C1 segment of cervical spinal cord (tissue), 14 donors: ENCODE measurements at regions not wholly inside any gene's neighbourhood (a gene's known extent, or its start where the extent isn't known, plus 50 kb on each side); places are given as distances from the start of the nearest gene placed in this dataset.
"Not testable (repeated sequence)": the region's sequence is repeated elsewhere in the genome, so short reads cannot be mapped to it uniquely, and the experiment has no call there.

Source experiments
- DNase-seq, 14 donors: peaks; one replicate each; lab custom pipeline; 2025; lab: John Stamatoyannopoulos, UW

DNA sequence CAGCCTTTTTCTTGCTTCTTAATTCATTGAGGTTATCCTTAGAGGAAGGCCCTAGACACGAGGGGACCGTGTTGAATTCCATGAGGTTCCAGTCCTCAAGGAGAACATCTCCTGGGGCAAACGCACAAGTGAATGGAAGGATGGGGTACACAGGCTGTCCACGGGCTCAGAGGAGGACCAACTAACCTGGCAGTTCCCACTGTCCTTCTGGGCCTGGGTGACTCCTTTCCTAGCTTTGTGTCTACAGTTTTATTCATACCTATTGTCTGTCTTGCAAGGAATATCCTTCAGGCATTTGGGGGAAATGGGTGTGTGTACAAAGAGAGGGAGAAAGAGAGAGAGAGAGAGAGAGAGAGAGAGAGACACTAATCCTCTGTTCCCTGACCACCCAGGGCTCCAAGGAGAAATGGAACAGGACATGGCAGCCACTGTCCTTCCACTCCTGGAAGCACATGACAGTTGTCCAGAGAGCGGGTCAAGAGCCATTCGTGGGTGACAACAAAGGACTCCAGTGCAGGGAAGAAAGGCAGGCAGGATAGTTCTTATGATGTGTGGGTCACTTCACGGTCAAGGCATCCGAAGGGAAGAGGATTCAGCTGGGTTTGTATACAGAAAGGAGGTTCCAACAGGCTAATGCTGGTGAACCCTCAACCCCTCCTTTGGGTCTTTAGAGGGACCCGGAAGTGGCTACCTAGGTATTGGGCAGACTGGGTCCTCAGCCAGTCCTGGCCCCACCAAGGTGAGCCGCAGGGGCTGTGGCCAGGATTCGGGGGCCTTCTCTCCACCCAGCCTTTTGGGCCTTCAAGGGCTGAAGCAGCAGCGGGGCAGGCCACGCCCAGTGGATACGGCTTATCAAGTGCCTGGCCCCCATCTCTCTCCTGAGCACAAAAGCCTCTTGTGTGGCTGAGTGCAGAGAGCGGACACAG, 150.6 kb downstream of the MYCN start:
- no peak for DNase-seq

DNA sequence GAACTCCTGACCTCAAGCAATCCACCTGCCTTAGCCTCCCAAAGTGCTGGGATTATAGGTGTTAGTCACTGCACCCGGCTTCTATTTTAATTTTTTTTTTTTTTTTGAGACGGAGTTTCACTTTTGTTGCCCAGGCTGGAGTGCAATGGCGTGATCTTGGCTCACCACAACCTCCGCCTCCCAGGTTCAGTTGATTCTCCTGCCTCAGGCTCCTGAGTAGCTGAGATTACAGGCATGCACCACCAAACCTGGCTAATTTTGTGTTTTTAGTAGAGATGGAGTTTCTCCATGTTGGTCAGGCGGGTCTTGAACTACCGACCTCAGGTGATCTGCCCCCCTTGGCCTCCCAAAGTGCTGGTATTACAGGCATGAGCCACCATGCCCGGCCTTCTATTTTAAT, 149.1 kb downstream of the MYCN start:
- DNase-seq, result not testable (repeated sequence)

DNA sequence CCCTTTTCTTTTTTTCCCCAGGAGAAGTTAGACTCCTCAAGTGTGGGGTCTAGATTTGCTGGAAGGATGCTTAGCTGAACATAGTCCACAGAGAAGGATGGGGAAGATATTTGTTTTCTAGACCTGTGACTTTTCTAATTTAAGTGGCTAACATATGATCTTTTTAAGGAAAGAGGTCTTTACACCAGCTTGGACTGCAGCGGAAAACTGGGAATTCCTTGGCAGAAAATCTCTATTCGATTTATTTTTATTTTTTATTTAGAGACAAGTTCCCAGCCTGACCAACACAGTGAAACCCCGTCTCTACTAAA, 148.4 kb downstream of the MYCN start:
- no peak for DNase-seq

DNA sequence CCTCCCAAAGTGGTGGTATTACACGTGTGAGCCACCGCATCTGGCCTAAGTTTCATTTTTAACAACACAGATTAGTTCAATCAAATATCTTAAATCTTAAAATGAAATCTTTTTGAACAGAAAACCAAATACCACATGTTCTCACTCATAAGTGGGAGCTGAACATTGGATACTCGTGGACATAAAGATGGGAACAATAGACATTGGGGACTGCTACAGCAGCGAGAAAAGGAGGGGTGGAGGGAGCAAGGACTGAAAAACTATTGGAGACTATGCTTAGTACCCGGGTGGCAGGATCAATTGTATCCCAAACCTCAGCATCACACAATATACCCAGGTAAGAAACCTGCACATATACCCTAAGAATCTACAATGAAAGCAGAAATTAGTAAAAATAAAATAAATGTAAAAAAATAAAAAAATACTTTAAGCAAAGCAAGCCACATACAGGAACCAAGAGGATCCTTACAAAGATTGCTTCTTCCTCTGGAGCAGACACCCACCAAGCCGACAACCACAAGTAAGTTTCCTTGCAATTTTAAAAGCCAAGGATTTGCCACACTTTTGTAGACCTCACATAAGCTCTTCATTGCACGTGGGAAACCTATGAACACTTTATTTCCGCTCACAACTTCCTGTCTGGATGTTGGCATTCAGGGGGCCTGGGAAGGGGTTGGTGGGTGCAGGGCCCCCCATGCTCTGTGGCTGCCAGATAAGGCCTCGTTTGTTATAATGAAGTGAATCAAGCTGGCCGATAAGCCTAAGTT, 147.9 kb downstream of the MYCN start:
- DNase-seq, result no peak

DNA sequence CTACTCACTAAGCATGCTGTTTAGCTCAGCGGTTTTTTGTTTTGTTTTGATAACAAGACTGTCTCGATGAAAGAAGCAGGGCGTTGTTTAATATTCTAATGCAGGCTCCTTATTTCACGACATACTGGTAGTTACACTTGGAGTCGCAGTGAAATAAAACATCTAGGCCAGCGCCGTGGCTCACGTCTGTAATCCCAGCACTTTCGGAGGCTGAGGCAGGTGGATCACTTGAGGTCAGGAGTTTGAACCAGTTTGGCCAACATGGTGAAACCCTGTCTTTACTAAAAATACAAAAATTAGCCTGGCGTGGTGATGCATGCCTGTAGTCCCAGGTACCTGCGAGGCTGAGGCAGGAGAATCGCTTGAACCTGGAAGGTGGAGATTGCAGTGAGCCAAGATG, 145.8 kb downstream of the MYCN start:
- DNase-seq, result not testable (repeated sequence)

DNA sequence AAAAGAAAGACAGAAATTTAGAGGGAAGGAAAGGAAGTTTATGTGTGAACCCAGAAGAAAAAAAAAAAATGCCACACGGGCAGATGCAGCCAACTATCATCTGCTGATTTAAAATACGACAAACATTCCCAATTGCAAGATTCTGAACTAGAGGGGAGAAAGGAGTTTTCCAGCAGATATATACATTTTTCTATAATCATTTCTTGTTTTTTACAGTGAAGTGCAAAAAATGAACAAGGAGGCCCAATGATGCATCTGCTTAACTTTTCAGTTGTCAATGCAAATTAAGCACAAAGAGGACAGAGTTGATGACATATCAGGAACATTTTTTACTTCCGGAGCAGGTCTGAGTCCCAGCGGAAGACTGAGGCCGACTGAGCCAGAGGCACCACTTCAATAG, 144.7 kb downstream of the MYCN start:
- DNase-seq, result no peak

DNA sequence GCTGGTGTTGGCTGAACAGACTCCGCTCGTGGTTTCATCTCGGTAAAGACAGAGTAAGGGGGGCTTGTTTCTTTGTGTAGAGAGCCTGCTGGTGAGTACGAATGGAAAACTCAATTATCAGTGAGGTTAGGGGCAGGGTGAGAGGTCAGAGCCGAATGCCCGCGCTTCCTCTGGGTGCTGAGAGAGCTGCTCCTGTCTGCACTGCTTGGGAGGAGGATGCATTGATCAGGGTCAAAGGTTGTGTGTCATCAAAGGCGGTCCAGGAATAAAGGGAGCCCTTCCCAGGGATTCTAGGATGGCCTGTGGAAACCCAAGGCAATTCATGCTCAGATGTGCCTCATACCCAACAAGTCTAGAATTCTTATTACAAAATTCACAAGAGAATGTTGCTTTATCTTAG, 143.9 kb downstream of the MYCN start:
- DNase-seq, result no peak

DNA sequence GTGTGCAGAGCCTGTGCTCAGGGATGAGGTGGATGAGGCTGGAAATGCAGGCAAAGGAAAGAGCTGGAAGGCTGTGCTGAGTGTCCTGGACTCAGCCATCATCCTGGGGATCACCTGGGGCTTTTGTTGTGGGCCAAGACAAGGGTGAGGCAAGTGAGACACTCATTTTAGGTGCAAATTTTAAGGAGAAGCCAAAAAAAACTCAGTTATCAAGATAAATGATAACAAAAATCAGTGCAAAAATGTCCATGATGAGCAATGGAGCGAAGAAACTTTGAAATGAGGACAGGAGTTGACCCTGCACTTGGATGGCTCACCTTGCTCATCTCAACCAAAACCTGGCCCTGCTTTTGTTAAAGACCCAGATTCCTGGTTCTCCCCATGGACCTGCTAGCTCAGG, 141.9 kb downstream of the MYCN start:
- DNase-seq, result no peak

DNA sequence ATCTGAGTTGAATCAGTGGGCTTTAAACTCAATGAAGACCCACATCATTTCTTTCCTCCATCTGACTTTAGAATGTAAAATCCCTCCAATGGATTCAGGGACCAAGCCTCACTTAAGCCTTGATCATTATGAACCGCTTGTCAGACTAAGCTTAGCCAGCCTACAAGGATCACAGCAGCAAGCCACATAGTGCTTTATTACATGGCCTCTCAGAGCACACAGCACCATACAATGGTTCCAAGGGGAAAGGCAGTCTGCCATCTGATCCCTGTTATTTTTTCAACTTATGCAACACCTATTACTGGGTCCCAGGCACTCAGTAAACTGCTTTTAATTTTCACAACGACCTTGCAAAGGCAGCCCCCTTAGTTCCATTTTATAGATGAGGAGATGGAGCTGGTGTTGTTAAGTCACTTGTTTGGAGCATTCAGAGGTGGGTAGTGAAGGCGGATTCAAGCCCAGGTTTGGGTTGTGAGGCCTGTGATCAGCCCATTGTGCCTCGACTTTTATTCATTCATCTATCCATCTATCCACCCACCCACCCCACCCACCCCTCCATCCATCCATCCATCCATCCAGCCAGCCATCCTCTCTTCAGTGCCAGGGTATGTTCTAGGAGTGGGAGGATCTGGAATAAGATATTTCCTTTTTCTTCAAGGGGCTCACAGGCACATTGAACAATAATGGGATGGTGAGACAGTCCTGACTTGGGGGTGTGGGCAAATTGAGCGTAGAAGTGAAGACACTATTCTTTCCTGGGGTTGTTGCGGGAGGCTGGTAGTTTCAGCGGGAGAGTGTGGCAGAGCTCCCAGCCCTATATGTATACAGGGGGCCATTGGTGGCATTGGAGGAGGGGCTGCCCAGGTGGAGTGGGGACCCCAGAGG, 141.2 kb downstream of the MYCN start:
- no peak for DNase-seq

DNA sequence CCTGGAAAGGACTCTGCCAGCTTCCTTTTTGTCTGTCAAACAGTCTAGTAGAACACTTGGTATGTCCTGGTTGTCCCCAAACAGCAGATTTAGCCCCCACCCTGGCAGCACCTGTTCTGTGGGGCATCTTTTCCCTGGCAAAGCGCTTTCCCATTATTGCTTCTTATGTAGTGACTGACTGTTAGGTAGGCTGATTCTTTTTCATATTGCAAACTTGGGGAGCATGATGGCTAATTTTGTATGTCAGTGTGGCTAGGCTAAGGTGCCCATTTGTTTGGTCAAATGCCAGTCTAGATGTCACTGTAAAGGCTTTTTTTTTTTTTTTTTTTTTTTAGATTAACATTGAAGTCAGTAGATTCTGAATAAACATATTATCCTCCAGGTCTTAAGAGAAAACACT, 140.2 kb downstream of the MYCN start:
- no peak for DNase-seq

DNA sequence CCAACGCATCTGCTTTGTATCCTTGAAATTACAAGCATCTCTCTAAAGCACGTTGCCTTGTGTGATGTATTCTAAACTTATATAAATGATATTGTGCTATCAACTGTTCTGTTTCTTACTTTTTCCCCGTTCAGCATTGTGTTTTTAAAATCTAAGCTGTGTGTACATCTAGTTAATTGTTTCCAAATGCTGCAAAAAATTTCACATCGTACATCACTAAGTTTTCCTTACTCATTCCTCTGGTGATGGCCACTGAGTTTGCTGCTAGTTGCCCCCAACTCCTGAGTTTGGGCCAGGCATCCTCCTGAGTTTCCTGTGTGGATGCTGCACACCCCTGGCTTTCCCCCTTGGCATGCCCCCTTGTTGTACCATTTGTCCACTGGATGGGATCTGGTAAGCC, 139.7 kb downstream of the MYCN start:
- DNase-seq, result no peak

DNA sequence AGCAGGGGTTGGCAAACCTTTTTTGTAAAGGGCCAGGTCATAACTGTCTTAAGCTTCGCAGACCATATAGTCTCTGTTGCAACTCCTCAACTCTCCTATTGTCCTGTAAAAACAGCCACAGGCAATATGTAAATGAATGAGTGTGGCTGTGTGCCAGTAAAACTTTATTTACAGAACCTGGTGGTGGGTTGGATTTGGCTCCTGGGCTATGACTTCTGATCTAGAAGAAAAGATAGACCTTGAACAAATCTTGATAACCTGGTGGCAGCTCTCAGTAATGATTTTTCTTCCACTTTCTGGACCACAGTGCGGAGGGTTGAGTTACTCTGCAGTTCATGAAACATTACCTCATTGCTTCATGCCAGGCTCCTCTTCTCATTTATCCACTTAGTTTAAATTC, 139.3 kb downstream of the MYCN start:
- no peak for DNase-seq

DNA sequence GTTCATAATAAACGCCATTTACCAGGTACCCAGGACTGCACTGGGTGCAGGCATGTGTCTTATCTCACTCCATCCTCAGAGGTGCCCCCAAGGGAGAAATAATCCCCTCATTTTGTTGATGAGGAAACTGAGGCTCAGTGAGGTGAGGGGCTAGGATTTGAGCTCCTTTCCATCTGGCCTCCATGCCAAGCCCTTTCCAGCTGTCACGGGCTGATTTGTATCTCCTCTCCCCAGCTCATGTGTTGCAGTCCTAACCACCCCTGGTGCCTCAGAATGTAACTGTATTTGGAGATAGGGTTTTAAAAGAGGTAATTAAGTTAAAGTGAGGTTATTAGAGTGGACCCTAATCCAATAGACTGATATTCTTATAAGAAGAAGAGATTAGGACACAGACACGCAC, 137.3 kb downstream of the MYCN start:
- no peak for DNase-seq

DNA sequence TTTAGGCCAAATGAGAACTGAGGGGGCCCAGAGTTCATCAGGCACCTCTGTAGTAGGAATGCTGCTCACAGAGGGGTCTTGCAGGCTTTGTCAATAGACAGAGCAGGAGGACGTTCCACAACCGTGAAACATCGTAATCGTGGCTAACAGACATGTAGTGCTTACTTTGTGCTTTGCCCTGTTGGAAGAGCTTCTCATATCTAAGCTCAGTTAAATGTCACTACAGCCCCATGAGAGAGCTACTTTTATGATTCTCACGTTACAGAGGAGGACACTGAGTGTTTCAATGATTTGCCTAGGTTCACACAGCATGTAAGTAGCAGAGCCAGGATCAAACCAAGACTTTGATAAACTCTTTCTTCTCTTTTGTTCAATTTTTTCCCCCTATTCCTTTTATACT, 136.6 kb downstream of the MYCN start:
- DNase-seq, result no peak

DNA sequence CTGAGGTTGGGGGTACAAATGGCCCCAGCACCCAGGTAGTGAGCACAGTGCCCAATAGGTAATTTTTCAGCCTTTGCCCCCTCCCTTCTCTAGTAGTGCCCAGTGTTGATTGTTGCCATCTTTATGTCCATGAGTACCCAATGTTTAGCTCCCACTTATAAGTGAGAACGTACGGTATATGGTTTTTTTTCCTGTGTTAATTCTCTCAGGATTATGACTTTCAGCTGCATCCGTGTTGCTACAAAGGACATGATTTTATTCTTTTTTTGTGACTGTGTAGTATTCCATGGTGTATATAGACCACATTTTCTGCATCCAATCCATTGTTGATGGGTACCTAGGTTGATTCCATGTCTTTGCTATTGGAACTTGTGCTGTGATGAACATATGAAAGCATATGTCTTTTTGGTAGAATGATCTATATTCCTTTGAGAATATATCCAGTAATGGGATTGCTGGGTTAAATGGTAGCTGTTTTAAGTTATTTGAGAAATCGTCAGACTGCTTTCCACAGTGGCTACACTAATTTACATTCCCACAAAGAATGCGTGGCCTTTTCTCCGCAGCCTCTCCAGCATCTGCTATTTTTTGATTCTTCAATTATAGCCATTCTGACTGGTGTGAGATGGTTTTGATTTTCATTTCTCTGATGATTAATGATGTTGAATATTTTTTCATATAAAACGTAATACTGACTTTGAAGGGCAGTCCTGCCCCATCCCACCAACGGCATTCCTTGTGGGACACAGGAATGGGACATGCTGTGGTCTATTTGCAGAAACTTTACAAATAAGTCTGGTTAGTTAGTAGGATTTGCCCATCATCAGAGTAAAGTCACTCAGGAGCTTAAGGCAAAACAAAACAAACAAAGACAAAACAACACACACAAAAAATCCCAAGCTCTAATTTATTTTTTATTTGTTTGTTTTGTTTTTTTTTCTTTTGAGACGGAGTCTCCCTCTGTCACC, 135.0 kb downstream of the MYCN start:
- DNase-seq, result no peak

DNA sequence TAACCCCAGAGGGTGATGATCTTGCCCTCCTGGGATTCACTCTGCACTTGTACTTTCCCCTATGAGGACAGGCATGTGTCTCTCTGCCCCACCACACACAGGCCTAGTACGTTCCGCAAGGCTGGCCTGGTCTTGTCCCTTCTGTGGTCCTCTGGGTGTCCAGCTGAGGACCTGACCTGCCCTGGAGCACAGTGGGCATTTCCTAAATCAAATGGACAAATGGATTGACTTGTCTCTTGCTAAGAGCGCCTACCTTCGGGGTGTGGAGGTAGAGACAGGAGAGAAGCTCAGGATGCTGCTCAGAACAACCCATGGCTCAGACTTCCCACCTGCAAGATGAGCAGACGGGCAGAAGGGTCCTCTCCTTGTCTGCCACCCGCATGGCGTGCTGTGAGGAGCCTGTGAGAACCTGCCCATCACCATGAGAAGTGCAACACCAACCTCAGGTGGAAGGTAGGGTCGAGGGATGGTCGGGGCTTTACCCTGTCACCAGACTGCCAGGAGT, 133.6 kb downstream of the MYCN start:
- no peak for DNase-seq

DNA sequence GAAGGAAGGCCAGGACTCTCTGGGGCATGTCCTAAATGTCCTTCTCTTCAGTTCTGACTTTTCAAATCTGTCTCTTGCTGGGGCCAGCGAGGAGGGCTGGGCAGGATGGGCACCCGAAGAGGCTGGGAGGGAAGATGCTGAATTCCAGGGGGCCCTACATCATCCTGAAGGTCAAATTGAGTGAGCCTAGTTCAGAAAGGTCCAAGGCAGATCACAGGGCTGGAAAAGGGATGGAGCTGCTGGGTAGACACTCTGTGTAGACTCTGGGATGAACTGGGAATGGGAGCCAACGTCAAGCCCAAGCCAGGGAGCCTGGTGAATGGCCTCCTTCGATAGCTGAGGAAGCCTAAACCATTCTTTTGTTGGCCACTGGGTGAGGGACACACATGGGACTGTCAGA, 133.1 kb downstream of the MYCN start:
- DNase-seq, result no peak

DNA sequence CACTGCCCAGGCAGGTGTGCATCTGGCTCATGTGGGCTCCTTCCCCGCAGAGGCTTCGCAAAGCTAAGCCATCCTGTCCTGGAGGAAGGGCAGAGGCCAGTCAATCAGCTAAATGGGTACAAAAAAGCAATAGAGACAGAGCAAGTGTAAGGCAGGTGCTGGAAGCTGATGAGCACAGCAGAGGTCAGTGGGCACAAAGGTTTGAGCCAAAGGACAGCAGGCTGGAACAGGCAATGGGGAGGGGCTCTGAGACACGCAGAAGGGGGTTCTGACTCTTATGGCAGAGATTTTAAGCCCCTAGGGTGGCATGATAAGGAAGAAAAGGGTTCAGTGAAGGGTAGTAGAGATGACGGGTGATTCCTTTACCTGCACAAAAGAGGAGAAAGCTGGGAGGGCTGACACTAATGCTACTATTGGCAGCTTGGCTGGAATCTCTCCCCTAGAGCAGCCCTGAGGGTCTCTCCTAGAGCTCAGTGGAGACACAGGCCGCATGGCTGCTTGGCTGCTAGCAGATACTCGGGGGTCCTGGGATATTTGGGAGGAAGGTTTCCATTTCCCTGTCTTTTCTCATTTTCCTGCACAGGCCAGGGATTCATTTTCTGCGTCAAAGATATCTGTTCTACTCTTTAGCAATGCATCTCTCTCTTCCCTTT, 132.4 kb downstream of the MYCN start:
- no peak for DNase-seq

DNA sequence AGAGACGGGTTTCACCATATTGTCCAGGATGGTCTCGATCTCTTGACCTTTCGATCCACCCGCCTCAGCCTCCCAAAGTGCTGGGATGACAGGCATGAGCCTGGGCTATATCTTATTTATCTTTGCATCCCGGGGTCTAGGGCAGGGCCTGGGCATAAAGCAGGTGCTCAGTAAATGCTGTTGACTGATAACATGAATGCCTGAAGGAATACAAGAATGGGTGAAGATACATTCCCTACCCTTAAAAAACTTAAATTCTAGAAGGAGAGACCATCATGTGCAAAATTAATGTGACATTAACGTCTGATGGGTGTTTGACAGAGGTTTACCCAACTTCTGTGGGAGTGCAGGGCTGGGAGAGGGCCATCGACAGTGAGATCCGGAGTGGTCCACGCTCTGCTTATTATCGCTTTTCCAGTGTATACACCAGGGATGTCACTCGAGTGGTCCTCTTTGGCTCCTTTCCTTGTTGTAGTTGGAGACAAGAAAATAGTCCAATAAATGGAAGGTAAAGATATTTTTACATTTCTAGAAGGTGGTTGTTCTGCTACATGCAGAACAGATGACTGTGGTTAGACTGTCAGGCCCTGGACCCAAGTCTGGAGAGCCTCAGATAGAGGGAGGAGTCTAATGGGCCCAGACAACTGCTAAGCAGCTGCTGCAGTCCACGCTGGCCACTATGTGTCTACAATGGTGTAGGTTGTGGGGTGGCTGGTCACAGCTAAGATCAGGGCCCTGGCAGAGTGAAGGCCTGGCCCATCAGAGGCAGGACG, 131.7 kb downstream of the MYCN start:
- DNase-seq, result no peak
